A549 (cell line): ENCODE measurements at regions not wholly inside any gene's neighbourhood (a gene's known extent, or its start where the extent isn't known, plus 50 kb on each side); places are given as distances from the start of the nearest gene placed in this dataset.
A peak's percentile ranks its signal among the peaks of the same experiment; 100 is the strongest.

Experiments
- ATAC-seq, 2 experiments: fragments of 200-7000 bp in 1 of 2; fragments of >200 bp in 1 of 2; cut with Nextera tagmentation in 1 of 2; cut with Tn5 transposase in 1 of 2; 3 replicates each; pipeline versions ENCODE4 v1.8.0 to v1.9.1; 2018 to 2020; ENCODE audit warnings: mild to moderate bottlenecking in 1 of 2, moderate library complexity in 1 of 2
- CTCF ChIA-PET: fragments of 300-600 bp; sonication (Branson Sonifier 250); formaldehyde crosslinking; extraction: SDS; loops from one replicate; lab custom pipeline; 2021; ENCODE audit warnings: antibody characterized with exemption, inconsistent platforms; lab: Yijun Ruan, JAX
- POLR2A ChIA-PET: fragments of 350-600 bp; formaldehyde crosslinking; extraction: SDS; loops from one replicate; lab custom pipeline; 2021; ENCODE audit warnings: antibody characterized with exemption, inconsistent platforms; lab: Yijun Ruan, JAX
- DNase-seq, 2 experiments: peaks; one replicate each; pipeline versions ENCODE4 v3.0.0 to v3.0.0-alpha.2; 2011 to 2016; ENCODE audit warnings: low read depth in 1 of 2, low spot score in 1 of 2
- FAIRE-seq: peaks from 2 replicates; lab custom pipeline; 2011; peaks lifted over from hg19 to GRCh38; lab: Jason Lieb, UNC
- H3K27ac ChIP-seq, 2 experiments: fragments of >200 bp; sonication (Bioruptor Twin); formaldehyde crosslinking; 3 replicates each; pipeline ENCODE4 v1.5.1; 2016 to 2017
- H3K4me1 ChIP-seq: fragments of >200 bp; sonication (Bioruptor Twin); formaldehyde crosslinking; 3 replicates; pipeline ENCODE4 v1.6.1; 2016
- H3K4me2 ChIP-seq: fragments of >200 bp; sonication (Bioruptor Twin); formaldehyde crosslinking; 3 replicates; pipeline ENCODE4 v1.6.1; 2016
- H3K4me3 ChIP-seq: fragments of >200 bp; sonication (Bioruptor Twin); formaldehyde crosslinking; 3 replicates; pipeline ENCODE4 v1.5.1; 2016
- H3K9me3 ChIP-seq: fragments of >200 bp; sonication (Bioruptor Twin); formaldehyde crosslinking; 3 replicates; pipeline ENCODE4 v1.6.1; 2016
- ESRRA ChIP-seq: fragments of 150-350 bp; IDR thresholded peaks from 2 replicates; pipeline ENCODE4 v1.6.1; 2014; ENCODE audit warnings: mild to moderate bottlenecking, low read length, borderline replicate concordance
- MAZ ChIP-seq: fragments of 150-350 bp; IDR thresholded peaks from 2 replicates; pipeline ENCODE4 v1.6.1; 2014; ENCODE audit warnings: antibody characterized with exemption, low read depth, low read length, borderline replicate concordance
- NFE2L2 ChIP-seq: fragments of 150-350 bp; conservative IDR thresholded peaks from 2 replicates; pipeline ENCODE4 v1.6.1; 2014; ENCODE audit warnings: low read length
- RAD21 ChIP-seq, 2 experiments: fragments of >200 bp in 1 of 2; sonication (Bioruptor Twin) in 1 of 2; formaldehyde crosslinking in 1 of 2; IDR thresholded peaks in 1 of 2; conservative IDR thresholded peaks in 1 of 2; 2 replicates in 1 of 2; 3 replicates in 1 of 2; pipeline ENCODE4 v1.6.1; 2012 to 2018; ENCODE audit warnings: inconsistent platforms in 1 of 2
- SMC3 ChIP-seq: fragments of >200 bp; sonication (Bioruptor Twin); formaldehyde crosslinking; IDR thresholded peaks from 3 replicates; pipeline ENCODE4 v1.6.1; 2018; ENCODE audit warnings: inconsistent platforms
- WGBS: methylation state at CpG from one replicate; pipeline ENCODE4 v1.1.6; 2017; ENCODE audit errors: missing lambda C conversion rate; 5-methylcytosine and 5-hydroxymethylcytosine counted together
- TF ChIP-seq, protein P1 (sequence below): fragments of >200 bp; sonication (Bioruptor Twin); formaldehyde crosslinking; IDR thresholded peaks from 3 replicates; pipeline ENCODE4 v1.5.1; 2016

- DNase-seq (peak; percentile 60 to 84), FAIRE-seq (no peak), ATAC-seq (peak; percentile 98 to 99)
- Histone ChIP-seq H3K4me3 (no peak overlapping the region), H3K27ac (no peak overlapping the region), H3K4me2 (peak overlapping the region; percentile 60), H3K9me3 (no peaks in the 10 kb centered on the region), H3K4me1 (no peaks in the 10 kb centered on the region)
- 12% methylated on average over 11 of the region's 11 CpGs for WGBS
- TF ChIP-seq MAZ (no peak), NFE2L2 (no peak), SMC3 (peak; percentile 96), ESRRA (no peak), RAD21 (conservative IDR thresholded peaks at IDR 0.05 in 1 of 2, IDR thresholded peaks at IDR 0.05 in 1 of 2) (peak; percentile 95 to 98)
- TF ChIP-seq, protein P1, sequence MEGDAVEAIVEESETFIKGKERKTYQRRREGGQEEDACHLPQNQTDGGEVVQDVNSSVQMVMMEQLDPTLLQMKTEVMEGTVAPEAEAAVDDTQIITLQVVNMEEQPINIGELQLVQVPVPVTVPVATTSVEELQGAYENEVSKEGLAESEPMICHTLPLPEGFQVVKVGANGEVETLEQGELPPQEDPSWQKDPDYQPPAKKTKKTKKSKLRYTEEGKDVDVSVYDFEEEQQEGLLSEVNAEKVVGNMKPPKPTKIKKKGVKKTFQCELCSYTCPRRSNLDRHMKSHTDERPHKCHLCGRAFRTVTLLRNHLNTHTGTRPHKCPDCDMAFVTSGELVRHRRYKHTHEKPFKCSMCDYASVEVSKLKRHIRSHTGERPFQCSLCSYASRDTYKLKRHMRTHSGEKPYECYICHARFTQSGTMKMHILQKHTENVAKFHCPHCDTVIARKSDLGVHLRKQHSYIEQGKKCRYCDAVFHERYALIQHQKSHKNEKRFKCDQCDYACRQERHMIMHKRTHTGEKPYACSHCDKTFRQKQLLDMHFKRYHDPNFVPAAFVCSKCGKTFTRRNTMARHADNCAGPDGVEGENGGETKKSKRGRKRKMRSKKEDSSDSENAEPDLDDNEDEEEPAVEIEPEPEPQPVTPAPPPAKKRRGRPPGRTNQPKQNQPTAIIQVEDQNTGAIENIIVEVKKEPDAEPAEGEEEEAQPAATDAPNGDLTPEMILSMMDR = peak; percentile 100
- CTCF ChIA-PET = interaction anchor here (0.6 to 11.8 kb wide), 66 partner anchors 9 to 1076 kb away, joined by 3 to 192 read pairs (median 4); partner anchors contain the start of genes CCR2, CCR5, CXCR6 and LZTFL1
- POLR2A ChIA-PET = no interaction called here
Observed at GRCh38 chr3:46078712-46079400, 51.6 kb upstream of the XCR1 start.
